GM18909 (cell line): ENCODE measurements at regions not wholly inside any gene's neighbourhood (a gene's known extent, or its start where the extent isn't known, plus 50 kb on each side); places are given as distances from the start of the nearest gene placed in this dataset.

Experiments
- ATAC-seq: cut with Tn5 transposase; IDR thresholded peaks from one replicate; pipeline ENCODE4 v1.9.1; 2021; ENCODE audit warnings: mild to moderate bottlenecking; ENCODE audit not compliant: unreplicated experiment, poor library complexity

- no peak for ATAC-seq
These were observed 96.4 kb upstream of the BACE2 start for GRCh38 chr21:41071258-41072171.

- no peak for ATAC-seq
These were observed 94.4 kb upstream of the BACE2 start for GRCh38 chr21:41073558-41073957.

DNA sequence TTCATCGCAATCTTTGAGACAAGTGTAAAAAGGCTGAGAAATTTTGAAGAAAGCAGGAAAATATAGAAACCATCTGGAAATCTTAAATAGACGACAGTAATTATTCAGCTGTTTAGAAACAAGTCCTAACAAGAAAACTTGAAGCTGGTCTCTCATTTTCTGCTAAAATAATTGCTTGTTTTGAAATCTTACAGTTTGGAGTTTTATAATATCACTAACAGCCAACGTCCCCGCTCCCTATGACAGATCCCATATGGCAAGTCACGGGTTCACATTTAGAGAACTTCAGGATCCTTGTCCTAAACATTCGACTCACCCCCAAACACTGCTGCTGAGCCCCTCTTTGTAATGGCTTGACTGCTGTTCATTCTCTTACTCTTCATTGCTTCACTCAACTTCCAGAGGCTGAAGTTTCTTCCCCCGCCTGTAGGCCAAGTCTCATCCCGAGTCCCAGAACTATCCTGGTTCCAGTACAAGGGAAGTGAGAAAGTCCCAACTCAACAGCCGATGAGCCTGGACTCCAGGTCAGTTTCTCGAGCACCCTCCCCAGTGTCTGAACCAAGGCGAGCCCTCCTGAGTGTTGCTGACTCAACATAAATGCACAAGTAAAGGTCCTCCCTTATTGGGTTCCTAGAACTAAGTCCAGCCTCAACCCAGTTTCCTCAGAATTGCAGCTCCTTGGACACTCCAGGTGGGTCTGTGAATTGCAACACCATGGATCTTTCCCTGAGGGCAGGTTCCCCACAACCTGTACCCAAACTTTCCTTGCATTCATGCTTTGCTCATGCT is 93.4 kb upstream of the BACE2 start:
- ATAC-seq, result no peak

DNA sequence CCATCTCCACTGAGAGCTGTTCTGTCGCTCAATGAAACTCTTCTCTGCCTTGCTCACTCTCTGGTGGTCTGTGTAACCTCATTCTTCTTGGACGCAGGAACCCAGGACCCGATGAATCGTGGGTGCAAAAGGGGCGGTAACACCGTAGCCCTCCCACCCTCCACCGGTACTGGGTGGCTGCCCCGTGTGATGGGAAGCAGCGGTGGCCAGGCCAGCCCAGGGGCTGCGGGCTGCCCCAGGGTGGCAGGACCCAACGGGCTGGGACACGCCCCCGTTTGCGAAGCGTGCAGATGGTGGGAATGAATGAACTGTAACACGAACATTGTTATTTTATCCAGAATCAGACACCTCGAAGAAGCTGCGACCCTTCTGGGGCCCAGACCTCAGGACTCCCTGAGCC is 92.3 kb upstream of the BACE2 start:
- ATAC-seq, result no peak

- no peak for ATAC-seq
These were observed 91.9 kb upstream of the BACE2 start for GRCh38 chr21:41076064-41076463.

DNA sequence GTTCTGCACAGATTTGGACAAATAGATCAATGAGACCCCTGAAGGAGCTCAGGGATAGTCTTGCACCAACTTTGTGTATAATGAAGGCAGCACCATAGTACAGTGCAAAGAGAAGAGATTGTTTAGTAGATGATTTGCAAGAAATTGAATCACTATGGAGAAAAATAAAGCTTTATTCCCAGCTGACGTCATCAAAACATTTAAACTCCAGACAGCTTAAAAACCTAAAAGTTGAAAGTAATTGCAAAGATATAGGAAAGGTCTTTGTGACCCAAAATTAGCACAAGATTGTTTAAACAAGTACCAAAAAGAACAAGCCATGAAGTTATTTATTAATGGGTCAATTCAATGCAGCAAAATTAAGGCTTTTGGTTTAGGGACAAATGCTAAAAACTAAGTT is 88.8 kb upstream of the BACE2 start:
- ATAC-seq, result no peak

DNA sequence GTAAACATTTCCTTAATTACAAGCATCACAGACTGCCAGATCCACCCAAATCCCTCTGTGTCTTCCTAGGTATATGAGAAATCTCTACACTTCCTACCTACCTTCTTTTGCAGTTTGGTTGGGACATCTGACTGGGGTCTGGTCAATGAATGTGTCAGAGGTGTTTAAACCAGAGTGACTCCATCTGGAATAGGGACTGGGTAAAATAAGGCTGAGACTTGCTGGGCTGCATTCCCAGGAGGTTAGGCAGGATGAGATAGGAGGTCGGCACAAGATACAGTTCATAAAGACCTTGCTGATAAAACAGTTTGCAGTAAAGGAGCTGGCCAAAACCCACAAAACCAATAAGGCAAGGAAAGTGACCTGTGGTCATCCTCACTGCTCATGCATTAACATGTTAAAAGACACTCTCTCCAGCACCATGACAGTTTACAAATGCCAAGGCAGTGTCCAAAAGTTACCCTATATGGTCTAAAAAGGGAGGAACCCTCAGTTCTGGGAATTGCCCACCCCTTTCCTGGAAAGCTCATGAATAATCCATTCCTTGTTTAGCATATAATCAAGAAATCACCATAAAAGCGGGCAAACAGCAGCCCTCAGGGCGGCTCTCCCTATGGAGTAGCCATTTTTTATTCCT is 87.4 kb upstream of the BACE2 start:
- no peak for ATAC-seq

DNA sequence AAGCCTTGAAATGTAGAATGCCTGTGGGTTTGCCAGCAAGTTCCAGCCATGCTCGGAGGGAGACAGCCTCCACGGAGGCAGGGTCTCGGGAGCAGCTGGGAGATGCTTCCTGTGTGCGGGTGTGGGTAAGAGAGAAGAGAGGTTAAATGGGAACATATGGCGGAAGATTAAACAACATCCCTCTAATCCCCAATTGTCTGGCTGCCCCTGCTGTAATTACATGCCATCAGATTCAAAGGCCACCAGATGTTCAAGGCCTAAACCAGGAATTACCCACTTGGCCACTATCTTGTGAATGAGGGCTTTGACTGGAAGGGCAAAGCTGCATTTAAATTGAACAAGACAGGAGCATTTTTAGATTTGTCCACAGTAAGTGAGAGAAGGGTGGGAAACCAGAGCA is 81.4 kb upstream of the BACE2 start:
- ATAC-seq, result no peak

DNA sequence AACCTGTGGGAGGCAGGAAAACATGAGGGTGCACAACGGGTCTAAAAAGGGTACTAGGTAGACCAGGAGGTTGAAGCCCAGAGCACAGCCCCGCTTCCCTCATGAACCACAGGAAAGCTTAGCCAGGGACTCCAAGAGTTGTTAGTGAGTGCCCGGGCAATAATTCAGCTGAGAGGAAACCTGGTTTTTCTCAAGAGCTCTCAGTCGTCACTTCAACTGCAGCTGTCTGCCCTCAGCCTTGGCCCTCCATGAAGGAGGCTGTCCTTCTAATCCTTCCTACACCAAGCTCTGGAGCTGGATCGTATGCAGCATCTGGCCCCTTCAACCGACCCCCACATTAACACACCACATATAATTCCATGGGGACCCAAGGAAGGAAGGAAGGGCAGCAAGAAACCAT is 77.0 kb upstream of the BACE2 start:
- no peak for ATAC-seq

DNA sequence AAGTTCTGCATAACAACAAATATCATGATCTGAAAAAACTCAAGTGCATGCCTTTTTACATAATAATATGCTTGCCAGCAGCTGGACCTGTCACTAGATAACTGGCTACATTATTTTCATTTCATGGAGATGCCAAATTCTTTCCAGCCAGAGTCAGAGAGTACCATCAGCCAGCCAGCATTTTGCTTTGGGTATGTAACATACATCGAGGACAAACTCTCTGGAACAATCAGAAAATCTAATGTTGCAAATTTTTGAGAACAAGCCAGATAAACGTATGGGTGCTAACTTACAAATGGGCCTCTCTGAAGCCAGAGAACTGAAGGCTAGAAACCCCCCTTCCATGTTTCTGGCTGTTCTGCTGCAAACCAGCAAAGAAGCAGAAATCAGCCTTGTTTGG is 76.3 kb upstream of the BACE2 start:
- no peak for ATAC-seq

DNA sequence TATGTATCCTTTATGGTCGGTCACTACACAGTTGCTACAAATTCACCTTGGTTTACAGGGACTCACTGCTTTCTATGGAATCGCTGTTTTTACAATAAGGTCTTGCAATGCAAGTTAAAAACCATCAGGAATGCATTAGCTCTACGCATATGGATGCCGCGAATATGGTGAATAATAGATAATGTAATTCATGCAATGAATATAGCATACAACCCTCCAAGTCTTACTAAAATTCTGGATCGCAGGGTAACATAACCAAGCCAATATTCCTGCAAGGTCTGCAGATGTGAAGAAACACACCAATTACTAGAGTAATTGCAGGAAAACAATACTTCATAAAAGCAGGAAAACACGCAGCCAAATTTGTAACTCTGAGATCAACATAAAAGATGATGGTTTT is 75.6 kb upstream of the BACE2 start:
- no peak for ATAC-seq

DNA sequence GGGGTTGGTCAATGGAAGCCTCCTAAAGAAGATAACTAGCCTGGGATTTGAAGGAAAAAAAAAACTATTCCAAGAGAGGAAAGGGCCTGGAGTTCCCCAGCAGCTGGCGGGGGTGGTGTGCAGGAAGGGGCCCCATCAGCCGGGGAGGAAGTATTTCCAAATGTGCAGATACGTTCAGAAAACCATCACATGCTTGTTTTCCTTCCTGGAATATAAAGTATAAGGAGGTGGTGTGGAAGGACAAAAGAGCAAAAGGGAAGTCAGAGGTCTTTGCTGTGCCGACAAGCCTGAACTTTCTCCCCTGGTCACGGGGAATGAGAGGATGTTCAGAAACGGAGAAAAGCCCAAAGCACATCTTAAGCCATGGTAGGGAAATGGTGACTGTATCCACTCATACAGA is 72.0 kb upstream of the BACE2 start:
- ATAC-seq, result no peak

DNA sequence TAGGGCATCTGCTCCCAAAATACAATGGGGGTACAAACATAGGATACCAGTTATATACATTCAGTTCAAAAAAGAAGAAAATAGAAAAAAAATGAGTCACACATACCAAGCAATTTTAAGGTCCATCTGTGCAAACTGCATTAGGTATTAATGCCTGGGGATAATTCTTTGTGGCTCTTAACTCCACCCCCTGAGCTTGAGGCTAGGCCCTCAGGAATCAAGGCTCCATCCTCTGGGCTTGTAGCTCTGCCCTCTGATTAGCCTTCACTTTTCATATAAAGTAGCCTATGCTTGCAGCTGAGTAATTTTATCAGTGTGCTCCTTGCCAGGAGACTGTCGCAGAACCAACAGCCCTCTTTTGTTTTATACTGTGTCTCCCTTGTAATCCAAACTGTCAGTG is 69.9 kb upstream of the BACE2 start:
- no peak for ATAC-seq

DNA sequence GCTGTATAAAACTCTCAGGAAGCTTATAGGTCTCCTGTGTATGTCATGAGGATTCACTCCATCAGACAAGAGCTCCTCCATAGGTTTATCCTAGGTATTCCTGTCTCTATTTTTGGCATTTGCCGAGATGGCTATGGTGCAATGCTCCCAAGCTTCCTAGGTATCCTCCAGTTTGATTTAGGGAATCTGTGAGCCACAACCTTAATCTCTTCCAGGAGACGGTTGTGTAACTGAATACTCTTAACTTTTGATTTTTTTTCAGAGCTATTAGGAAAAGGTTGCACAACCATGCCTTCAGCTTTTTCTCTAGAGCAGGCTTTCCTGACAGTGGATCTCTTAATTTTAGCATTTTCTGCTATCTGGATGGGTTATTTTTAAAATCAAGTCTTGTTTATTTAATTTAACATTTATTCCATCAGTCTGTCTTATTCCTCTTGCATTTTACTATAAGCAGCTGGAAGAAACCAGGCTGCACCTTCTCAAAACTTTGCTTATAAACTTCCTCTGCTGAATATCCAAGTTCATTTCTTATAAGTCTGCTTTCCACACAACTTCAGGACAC is 69.4 kb upstream of the BACE2 start:
- no peak for ATAC-seq

- no peak for ATAC-seq
These were observed 67.0 kb upstream of the BACE2 start for GRCh38 chr21:41100826-41101550.

- no peak for ATAC-seq
These were observed 65.7 kb upstream of the BACE2 start for GRCh38 chr21:41102281-41102680.

GRCh38 chr21:41107602-41108001 is 60.4 kb upstream of the BACE2 start:
- no peak for ATAC-seq

DNA sequence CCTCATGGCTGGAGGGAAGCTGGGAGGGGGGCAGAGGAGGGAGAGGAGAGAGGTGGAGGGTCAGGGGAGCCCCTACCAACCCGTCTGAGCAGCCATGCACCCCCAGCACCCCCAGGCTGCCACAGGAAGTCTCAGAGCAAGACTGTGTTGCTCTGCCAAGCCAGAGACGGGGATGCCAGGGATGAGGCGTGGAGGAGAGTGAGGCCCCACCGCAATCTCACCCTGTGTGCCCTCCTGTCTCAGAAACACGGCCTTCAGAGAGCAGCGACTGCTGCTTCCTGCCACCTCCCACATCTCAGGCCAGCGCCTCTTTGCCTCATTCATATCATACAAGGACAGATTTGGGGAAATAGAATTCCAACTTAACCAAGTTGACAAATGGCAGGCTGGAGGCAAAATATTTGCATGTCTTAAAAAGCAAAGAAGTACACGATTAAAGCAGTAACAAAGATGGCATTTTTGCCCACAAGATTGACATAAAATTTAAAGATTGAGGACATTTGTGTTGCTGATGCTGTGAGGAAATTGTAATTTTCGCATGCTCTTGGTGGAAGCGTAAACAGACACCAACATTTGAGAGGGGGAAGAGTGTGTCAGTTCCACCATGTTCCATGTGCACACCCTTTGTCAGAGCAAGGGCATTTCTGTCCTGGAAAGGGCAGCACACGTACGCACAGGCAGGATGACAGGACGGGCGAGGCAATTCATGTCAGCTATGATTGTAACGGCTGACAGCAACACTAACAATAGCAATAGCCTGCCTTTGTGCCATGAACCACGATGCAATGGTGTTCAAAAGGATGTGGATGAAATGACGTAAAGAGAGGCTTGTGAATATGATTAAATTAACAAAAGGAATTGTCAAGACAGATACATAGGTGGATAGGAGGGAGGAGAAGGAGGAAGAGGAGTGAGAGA is 59.0 kb upstream of the BACE2 start:
- no peak for ATAC-seq

- ATAC-seq, result no peak
These were observed 57.8 kb upstream of the BACE2 start for GRCh38 chr21:41110161-41110560.
